Urothelium cell line (cell line): ENCODE measurements at regions not wholly inside any gene's neighbourhood (a gene's known extent, or its start where the extent isn't known, plus 50 kb on each side); places are given as distances from the start of the nearest gene placed in this dataset.

Source experiments
- DNase-seq: peaks from one replicate; pipeline ENCODE4 v3.0.0; 2011; ENCODE audit warnings: low spot score, mixed read lengths
- FAIRE-seq: peaks from 2 replicates; lab custom pipeline; 2011; peaks lifted over from hg19 to GRCh38; lab: Jason Lieb, UNC

- FAIRE-seq (no peak), DNase-seq (no peak)
These were observed 52.1 kb upstream of the GCSH start for GRCh38 chr16:81148277-81148676.
